ENCODE measurements at regions not wholly inside any gene's neighbourhood (a gene's known extent, or its start where the extent isn't known, plus 50 kb on each side); places are given as distances from the start of the nearest gene placed in this dataset.

DNA sequence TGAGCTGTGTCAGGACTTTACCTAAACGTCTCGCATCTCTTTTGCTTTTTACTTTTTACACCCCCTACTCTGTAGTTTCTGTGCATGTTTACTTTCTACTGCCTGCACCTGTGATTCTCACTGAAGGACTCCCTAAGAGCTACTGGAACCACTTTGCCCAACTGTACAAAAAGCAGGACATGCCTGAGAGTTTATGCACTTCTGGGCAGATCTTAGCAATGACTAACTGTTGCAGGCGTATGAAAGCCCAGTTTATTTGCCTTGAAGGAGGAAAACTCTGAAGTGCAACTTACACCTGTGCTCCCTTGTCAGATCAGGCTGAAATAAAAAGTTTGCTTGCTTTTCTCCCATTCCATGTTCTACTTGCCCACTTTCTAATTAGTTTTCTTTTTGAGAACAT lies 467.0 kb upstream of the USP24 start:
- TF ChIP-seq, protein P1, sequence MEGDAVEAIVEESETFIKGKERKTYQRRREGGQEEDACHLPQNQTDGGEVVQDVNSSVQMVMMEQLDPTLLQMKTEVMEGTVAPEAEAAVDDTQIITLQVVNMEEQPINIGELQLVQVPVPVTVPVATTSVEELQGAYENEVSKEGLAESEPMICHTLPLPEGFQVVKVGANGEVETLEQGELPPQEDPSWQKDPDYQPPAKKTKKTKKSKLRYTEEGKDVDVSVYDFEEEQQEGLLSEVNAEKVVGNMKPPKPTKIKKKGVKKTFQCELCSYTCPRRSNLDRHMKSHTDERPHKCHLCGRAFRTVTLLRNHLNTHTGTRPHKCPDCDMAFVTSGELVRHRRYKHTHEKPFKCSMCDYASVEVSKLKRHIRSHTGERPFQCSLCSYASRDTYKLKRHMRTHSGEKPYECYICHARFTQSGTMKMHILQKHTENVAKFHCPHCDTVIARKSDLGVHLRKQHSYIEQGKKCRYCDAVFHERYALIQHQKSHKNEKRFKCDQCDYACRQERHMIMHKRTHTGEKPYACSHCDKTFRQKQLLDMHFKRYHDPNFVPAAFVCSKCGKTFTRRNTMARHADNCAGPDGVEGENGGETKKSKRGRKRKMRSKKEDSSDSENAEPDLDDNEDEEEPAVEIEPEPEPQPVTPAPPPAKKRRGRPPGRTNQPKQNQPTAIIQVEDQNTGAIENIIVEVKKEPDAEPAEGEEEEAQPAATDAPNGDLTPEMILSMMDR (IDR thresholded peaks at IDR 0.05; ENCODE audit: low read depth, low read length, missing control alignments) = no peak
- DNase-seq (ENCODE audit: low read depth) = no peak

DNA sequence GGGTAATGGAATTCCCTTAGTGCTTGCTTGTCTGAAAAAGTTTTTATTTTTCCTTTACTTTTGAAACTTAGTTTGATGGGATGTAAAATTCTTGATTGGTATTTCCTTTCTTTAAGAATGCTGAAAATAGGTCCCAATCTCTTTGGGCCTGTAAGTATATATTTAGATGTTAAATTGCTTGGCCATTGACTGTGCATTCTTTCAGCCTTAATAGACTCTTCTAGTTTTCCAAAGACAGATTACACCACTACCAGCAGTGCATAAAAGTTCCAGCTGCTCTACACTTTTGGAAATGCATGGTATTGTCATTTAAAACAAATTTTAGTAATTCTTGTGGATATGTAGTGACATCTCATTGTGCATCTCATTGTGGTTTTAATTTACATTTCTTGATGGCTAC lies 464.8 kb upstream of the USP24 start:
- DNase-seq (ENCODE audit: low read depth) = no peak
- TF ChIP-seq, protein P1 (IDR thresholded peaks at IDR 0.05; ENCODE audit: low read depth, low read length, missing control alignments) = no peak

More for the DNA sequence above, 467.0 kb upstream of the USP24 start:
- H3K4me3 ChIP-seq (ENCODE audit: low read depth, low read length) = no peak overlapping the region

DNA sequence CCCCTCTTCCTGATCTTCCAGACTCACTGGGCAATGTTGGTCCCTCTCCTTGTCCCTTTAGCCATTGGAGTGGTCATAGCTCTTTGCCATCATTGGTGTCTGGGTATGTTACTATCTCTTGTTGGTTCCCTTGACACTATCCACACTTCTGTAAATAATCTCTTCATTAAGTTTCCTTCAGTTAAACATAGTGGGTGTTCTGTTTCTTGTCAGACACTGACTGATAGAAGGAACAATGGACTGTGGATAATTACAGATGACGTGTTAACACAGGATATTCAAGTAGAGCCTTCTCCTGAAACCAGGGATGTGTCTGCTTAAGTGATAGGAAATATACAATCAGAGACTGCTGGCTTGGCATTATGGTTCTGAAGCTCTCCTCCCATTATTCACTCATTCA lies 458.3 kb upstream of the USP24 start:
- DNase-seq (ENCODE audit: low read depth) = no peak
- TF ChIP-seq, protein P1 (IDR thresholded peaks at IDR 0.05; ENCODE audit: low read depth, low read length, missing control alignments) = no peak
- no peak overlapping the region for H3K4me3 ChIP-seq (ENCODE audit: low read depth, low read length)

More for the DNA sequence above, 464.8 kb upstream of the USP24 start:
- no peak overlapping the region for H3K4me3 ChIP-seq (ENCODE audit: low read depth, low read length)

DNA sequence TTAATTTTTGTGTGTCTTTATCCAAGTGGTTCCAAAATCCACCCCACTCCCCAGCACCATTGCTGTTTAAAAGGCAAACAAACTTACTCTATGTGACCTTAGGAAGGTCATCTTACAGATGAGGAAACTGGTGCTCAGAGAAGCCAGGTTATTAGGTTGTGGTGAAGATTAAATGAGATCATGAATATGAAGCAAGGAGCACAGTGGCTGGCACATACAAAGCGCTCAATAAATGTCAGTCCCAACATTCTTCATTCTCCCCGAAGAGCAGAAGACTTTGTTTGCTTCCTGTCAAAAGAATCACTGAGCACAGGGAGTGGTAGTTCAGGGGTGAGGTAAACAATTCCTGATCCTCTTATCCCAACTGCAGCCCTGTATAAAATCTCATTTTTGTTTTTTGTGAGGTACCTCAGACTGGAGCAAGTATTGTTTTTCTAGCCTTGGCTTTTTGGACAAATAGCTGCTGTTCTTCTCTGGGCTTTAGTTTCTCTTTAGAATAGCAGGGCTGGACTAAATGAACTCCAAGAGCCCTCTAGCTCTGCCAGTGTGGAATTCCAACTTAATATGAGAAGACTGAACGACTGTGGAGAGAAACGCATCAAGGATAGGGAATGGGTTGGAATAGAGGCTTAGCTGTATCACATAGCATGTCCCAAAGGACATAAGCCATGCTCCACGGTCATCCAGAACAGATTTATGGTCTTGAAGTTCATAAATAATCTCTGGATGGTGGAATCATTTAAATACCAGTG lies 455.3 kb upstream of the USP24 start:
- no peak for DNase-seq (ENCODE audit: low read depth)
- no peak overlapping the region for H3K4me3 ChIP-seq (ENCODE audit: low read depth, low read length)
- TF ChIP-seq, protein P1 (IDR thresholded peaks at IDR 0.05; ENCODE audit: low read depth, low read length, missing control alignments) = no peak

DNA sequence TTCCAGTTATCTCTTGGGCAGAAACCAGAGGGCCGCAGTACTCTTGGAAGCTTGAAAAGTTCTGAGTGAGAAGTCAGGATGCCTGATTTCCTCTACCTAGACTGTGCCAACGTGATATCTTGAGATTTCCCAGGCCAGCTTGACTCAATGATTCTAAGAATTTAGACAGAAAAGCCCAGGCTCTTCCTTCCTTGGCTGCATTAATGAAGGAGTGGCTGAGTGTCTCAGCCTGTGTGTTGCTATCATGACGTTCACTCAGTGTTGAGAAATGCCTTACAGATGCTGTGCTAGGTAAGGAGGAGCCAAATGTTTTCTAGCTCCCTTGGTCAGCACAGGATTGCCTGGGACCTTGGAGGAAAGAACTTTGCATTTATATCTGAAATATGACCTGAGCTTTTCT lies 454.1 kb upstream of the USP24 start:
- DNase-seq (ENCODE audit: low read depth) = no peak
- TF ChIP-seq, protein P1 (IDR thresholded peaks at IDR 0.05; ENCODE audit: low read depth, low read length, missing control alignments) = no peak
- H3K4me3 ChIP-seq (ENCODE audit: low read depth, low read length) = no peak overlapping the region

DNA sequence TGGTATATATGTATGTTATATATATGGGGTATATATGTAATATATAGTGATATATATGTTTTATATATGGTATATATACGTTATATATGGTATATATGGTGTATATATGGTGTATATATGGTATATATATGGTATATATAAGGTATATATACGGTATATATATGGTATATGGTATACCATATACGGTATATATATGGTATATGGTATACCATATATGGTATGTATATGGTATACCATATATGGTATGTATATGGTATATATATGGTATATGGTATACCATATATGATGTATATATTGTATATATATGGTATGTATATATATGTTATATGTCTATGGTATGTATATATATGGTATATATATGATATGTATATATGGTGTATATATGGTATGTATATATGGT lies 447.7 kb upstream of the USP24 start:
- no peak overlapping the region for H3K4me3 ChIP-seq (ENCODE audit: low read depth, low read length)
- no peak for DNase-seq (ENCODE audit: low read depth)
- TF ChIP-seq, protein P1 (IDR thresholded peaks at IDR 0.05; ENCODE audit: low read depth, low read length, missing control alignments) = no peak

DNA sequence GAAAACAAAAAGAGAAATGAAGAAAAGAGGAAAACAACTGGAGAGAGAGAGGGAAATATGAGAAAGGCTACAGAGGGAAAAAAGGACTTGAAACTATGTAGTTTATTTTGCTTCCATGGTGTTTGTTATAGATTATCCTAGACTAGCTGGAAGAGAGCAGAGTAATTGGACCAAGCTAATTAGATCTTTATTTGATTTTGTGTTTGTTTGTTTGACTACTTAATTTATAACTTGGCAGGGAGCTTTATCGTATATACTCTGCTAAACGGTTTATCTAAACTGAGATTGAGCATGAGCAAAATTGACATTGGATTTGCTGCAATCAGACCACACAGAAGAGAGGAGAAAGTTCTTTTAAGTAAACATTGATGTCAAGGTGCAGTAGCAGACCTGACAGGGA lies 443.8 kb upstream of the USP24 start:
- TF ChIP-seq, protein P1 (IDR thresholded peaks at IDR 0.05; ENCODE audit: low read depth, low read length, missing control alignments) = no peak
- no peak overlapping the region for H3K4me3 ChIP-seq (ENCODE audit: low read depth, low read length)
- no peak for DNase-seq (ENCODE audit: low read depth)

Measured in GM12864 (cell line).